Left lung (tissue), 4 donors: ENCODE measurements at regions not wholly inside any gene's neighbourhood (a gene's known extent, or its start where the extent isn't known, plus 50 kb on each side); places are given as distances from the start of the nearest gene placed in this dataset.

Experiments
- ATAC-seq: fragments of 200-7000 bp; cut with Tn5 transposase; one replicate; pipeline ENCODE4 v1.9.1; 2020; ENCODE audit warnings: moderate library complexity
- DNase-seq, 4 donors: peaks; one replicate each; pipeline ENCODE4 v3.0.0-alpha.2; 2013 to 2020
- H3K27ac ChIP-seq, 2 donors: fragments of 200-600 bp; sonication (generic) in 1 of 2; one replicate each; pipeline versions ENCODE4 v1.5.0 to v1.8.0; 2020 to 2021
- H3K27me3 ChIP-seq, 2 donors: fragments of 200-600 bp; sonication (generic) in 1 of 2; one replicate each; pipeline versions ENCODE4 v1.5.0 to v1.8.0; 2020 to 2021
- H3K36me3 ChIP-seq, 2 donors: fragments of 200-600 bp; sonication (generic) in 1 of 2; one replicate each; pipeline versions ENCODE4 v1.5.0 to v1.8.0; 2020 to 2021
- H3K4me1 ChIP-seq, 2 donors: fragments of 200-600 bp; one replicate each; pipeline ENCODE4 v1.8.0; 2021
- H3K4me3 ChIP-seq, 2 donors: fragments of 200-600 bp; sonication (generic) in 1 of 2; one replicate each; pipeline versions ENCODE4 v1.5.0 to v1.8.0; 2020 to 2021; ENCODE audit warnings: mild to moderate bottlenecking in 1 of 2
- H3K9me3 ChIP-seq, 2 donors: fragments of 200-600 bp; sonication (generic) in 1 of 2; one replicate each; pipeline versions ENCODE4 v1.5.0 to v1.8.0; 2020 to 2021
- intact Hi-C, 2 donors: fragments of 100-400 bp; cut with DNase I; formaldehyde crosslinking; loops; one replicate each; pipeline versions ENCODE4 v1.11.2 to v1.14.2; 2022
- TF ChIP-seq, protein P1 (sequence below), 2 donors: fragments of 200-600 bp; sonication (generic) in 1 of 2; IDR thresholded peaks; one replicate each; pipeline versions ENCODE4 v1.5.0 to v1.8.0; 2021; ENCODE audit warnings: antibody characterized with exemption in 2 of 2
- donor health status: DM: no; HTN: yes; CAD: no.
- donor health status: DM: no; HTN: no; CAD: no.

- no peaks in the 10 kb centered on the region for H3K36me3 ChIP-seq
- intact Hi-C loops = no loop called here
- peak; percentile 67 for ATAC-seq
- H3K27me3 ChIP-seq = no peaks in the 10 kb centered on the region
- DNase-seq = peak in 2 of 4 donors; percentile 44 to 77
- TF ChIP-seq, protein P1, sequence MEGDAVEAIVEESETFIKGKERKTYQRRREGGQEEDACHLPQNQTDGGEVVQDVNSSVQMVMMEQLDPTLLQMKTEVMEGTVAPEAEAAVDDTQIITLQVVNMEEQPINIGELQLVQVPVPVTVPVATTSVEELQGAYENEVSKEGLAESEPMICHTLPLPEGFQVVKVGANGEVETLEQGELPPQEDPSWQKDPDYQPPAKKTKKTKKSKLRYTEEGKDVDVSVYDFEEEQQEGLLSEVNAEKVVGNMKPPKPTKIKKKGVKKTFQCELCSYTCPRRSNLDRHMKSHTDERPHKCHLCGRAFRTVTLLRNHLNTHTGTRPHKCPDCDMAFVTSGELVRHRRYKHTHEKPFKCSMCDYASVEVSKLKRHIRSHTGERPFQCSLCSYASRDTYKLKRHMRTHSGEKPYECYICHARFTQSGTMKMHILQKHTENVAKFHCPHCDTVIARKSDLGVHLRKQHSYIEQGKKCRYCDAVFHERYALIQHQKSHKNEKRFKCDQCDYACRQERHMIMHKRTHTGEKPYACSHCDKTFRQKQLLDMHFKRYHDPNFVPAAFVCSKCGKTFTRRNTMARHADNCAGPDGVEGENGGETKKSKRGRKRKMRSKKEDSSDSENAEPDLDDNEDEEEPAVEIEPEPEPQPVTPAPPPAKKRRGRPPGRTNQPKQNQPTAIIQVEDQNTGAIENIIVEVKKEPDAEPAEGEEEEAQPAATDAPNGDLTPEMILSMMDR (IDR thresholded peaks at IDR 0.05) = no peak
- H3K27ac ChIP-seq = peak overlapping the region; percentile 60 to 67
- no peaks in the 10 kb centered on the region for H3K9me3 ChIP-seq
- peak overlapping the region in 1 of 2 donors; percentile 8 for H3K4me3 ChIP-seq
- peaks cover 33 to 35% of the 10 kb centered on the region in 2 donors for H3K4me1 ChIP-seq
Measured at GRCh38 chr5:157918811-157919742, 60.1 kb upstream of the CLINT1 start.

DNA sequence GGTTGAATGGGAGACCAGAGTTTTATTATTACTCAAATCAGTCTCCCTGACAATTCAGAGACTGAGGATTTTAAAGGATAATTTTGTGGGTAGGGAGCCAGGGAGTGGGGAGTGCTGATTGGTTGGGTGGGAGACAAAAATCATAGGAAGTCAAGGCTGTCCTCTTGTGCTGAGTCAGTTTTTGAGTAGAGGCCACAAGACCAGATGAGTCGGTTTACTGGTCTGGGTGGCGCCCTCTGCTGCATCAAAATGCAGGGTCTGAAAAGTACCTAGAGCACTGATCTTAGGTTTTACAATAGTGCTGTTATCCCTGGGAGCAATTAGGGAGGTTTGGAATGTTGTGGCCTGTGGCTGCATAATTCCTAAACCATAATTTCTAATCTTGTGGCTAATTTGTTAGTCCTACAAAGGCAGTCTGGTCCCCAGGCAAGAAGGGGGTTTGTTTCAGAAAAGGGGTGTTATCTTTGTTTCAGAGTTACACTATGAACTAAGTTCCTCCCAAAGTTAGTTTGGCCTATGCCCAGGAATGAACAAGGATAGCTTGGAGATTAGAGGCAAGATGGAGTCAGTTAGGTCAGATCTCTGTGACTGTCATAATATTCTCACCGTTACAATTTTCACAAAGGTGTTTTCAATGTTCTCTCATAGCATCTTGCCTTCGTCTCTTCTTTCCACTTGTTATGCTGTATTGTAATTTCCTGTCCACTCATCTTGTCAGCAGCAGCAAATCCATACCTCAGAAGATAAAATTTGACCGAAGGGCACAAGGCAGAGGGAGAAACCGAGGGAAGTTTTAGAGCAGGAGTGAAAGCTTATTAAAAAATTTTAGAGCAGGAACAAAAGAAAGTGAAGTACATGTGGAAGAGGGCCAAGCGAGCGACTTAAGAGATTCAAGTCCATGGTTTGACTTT, 59.2 kb upstream of the CLINT1 start:
- Histone ChIP-seq H3K4me3 (no peak overlapping the region), H3K27me3 (no peaks in the 10 kb centered on the region), H3K9me3 (no peaks in the 10 kb centered on the region), H3K4me1 (peaks cover 33 to 35% of the 10 kb centered on the region in 2 donors), H3K36me3 (no peaks in the 10 kb centered on the region), H3K27ac (peak overlapping the region; percentile 60 to 67)
- intact Hi-C loops = no loop called here
- TF ChIP-seq, protein P1 (IDR thresholded peaks at IDR 0.05) = peak in 1 of 2 donors; percentile 30
- DNase-seq (peak in 2 of 4 donors; percentile 64 to 78), ATAC-seq (peak; percentile 57)

DNA sequence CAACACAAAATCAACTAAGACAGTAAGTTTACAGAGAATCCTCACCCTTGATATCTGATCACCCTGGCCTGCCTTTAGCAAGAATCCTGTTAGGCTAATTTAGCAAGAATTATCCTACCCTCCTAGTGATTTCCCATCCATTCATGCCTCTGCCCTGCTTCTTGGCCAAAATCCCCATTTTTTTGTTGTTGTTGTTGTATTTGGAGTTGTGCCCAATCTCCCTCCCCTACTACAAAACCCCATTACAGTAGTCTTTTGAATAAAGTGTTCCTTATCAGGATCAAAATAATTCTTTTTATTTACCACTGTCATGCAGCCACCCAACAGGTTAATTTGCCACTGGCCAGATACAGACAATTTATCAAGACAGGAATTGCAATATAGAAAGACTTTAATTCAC, 58.5 kb upstream of the CLINT1 start:
- Histone ChIP-seq H3K9me3 (no peaks in the 10 kb centered on the region), H3K4me3 (no peak overlapping the region), H3K4me1 (peaks cover 33 to 35% of the 10 kb centered on the region in 2 donors), H3K36me3 (no peaks in the 10 kb centered on the region), H3K27me3 (no peaks in the 10 kb centered on the region), H3K27ac (peak overlapping the region in 1 of 2 donors; percentile 60)
- TF ChIP-seq, protein P1 (IDR thresholded peaks at IDR 0.05) = no peak
- DNase-seq = no peak
- no peak for ATAC-seq
- intact Hi-C loops = no loop called here

- Histone ChIP-seq H3K4me3 (no peak overlapping the region), H3K9me3 (no peaks in the 10 kb centered on the region), H3K4me1 (peaks cover 33 to 35% of the 10 kb centered on the region in 2 donors), H3K27ac (peak overlapping the region in 1 of 2 donors; percentile 37), H3K27me3 (no peaks in the 10 kb centered on the region), H3K36me3 (no peaks in the 10 kb centered on the region)
- peak; percentile 69 for ATAC-seq
- TF ChIP-seq, protein P1 (IDR thresholded peaks at IDR 0.05) = no peak
- peak; percentile 75 to 93 (median 86) for DNase-seq
- intact Hi-C loops = no loop called here
Measured at GRCh38 chr5:157915638-157916037, 56.7 kb upstream of the CLINT1 start.
